Stromal cell of bone marrow (primary cell): ENCODE measurements at regions not wholly inside any gene's neighbourhood (a gene's known extent, or its start where the extent isn't known, plus 50 kb on each side); places are given as distances from the start of the nearest gene placed in this dataset.
"Not testable (repeated sequence)": the region's sequence is repeated elsewhere in the genome, so short reads cannot be mapped to it uniquely, and the experiment has no call there.

Experiments used
- DNase-seq: peaks from one replicate; pipeline ENCODE4 v3.0.0-alpha.2; 2012; ENCODE audit warnings: low read depth

DNA sequence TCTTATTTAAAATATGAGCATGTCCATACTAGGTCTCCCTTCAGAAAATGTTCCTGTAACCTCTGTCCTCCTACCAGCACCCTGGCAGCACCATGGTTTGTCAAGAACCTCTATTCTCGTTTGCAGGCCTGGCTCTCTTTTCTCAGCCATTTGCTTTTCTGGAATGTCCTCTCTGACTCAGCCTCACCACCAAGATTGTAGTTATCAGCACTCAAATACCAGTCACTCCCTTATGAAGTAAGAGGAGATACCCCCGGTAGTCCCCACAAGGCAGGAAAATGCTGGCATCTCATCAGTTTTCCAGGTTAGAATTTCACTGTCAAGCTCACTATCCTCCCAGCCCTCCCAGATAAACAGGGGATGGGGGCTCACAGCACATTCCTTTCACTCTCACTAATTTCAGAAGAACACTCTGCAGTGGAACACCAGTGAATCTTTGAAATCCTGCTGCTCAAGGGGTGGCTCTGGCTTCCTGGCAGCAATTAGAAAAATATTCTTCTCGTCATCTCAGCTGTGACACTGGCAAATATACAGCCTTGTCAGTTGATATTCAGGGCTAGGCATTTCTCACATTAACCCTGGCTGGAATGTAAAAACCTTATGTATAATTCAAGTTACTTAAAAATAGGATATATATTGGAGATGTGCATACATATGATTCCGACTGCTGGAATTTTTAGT is 129.2 kb downstream of the TBX18 start:
- no peak for DNase-seq

DNA sequence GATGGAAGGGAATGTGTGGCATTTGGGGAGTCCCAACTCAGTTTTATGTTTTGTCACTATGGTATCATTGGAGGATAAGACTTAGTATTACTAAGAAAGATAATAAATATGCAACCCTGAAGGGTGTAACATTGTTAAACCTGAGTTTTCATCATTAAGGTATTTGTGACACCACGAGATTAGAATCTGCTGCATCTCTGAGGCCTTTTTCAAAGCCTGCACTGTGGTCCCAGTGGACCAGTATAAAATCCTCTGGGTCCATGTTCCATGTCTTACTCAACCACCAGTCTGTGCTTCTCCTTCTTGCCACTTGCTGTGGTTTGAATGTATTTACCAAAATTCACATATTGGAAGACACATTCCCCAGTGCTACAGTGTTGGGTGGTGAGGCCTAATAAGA is 130.6 kb downstream of the TBX18 start:
- no peak for DNase-seq

DNA sequence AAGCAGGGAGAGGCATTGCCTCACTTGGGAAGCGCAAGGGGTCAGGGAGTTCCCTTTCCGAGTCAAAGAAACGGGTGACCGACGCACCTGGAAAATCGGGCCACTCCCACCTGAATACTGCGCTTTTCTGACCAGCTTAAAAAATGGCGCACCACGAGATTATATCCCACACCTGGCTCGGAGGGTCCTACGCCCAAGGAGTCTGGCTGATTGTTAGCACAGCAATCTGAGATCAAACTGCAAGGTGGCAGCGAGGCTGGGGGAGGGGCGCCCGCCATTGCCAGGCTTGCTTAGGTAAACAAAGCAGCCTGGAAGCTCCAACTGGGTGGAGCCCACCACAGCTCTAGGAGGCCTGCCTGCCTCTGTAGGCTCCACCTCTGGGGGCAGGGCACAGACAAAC is 137.9 kb downstream of the TBX18 start:
- not testable (repeated sequence) for DNase-seq

DNA sequence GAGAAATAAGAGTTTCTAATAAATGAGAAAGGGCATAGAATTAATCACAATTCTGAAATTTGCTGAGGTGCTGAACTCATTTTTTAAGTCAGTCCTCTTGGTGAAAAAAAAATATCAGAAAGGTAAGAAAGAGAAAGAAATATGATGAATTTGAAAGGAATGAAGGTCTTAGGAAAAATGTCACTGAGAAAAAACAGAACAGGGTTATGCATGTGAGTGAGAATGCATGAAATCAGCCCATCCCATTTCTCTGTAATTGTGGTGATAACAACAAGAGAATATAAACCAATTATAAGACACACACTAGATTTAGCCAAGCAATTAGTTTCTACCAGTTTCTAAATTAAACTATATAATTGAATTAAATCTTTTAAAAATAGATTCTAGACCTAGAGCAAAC is 138.9 kb downstream of the TBX18 start:
- DNase-seq: no peak

DNA sequence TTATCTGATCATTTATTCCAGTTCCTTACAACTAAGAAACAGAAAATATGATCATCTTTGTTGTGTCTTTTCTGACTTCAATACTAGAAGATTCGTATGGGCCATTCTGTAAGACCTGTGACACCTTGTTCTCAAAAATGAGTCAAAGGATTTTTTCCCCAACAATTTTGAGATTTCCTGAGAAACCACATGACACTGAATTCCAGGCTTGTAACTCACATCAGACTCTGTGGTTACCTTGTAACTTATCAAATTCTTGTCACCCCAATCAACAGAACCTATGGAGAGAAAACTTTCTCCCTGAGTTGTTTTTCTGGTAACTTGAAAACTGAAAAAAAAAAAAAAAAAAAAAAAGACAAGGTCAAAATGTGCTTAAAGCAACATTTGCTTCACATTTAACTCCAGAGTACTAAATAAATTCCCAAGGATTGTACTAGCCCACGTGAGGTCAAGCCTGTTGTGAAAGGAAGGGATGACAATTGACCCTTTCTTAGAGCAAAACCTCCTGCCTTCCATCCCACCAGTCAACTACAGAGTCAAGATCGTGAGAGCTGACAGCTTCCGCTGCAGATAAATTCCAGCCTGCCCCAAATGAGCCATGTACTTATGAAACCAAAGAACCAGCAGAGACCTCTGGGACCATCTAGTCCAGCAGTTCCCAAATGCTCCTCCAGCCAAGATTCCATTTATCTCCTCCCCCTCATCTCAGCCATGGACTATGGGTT is 140.3 kb downstream of the TBX18 start:
- DNase-seq: peak; percentile 87

GRCh38 chr6:84618836-84619235 is 145.6 kb downstream of the TBX18 start:
- DNase-seq: no peak

DNA sequence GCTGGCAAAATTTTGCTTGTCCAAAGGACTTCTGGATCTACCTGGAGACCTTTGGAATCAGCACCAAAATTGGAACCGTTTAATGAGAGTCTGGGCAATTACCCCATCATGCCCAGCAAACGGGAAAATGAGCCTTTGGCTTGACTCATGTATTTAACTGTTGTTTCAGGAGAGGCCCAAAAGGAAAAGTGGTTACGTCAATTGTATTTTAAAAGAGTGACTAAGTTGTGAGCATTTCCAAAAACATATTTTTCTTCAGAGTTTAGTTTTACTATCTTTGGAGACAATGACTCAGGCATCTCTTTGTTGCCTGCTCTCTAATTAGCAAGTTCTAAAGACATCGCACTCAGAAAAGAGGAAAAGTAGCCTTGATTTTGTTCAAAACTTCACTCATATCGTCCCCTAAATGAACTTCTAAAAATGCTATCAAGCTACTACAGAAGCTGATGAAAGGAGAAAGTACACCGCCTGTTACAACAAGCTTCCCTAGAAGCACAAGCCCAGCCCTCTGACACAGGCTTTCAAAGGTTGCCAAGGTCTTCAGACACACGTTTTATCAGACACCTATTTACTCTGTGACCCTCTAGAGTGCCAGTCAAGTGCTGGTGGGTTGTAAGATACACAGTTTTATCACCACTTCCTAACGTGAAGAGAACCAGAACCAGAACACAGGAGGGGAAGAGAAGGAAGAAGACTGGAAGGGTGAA is 146.2 kb downstream of the TBX18 start:
- DNase-seq: peak; percentile 92

GRCh38 chr6:84615987-84616386 is 148.4 kb downstream of the TBX18 start:
- no peak for DNase-seq

DNA sequence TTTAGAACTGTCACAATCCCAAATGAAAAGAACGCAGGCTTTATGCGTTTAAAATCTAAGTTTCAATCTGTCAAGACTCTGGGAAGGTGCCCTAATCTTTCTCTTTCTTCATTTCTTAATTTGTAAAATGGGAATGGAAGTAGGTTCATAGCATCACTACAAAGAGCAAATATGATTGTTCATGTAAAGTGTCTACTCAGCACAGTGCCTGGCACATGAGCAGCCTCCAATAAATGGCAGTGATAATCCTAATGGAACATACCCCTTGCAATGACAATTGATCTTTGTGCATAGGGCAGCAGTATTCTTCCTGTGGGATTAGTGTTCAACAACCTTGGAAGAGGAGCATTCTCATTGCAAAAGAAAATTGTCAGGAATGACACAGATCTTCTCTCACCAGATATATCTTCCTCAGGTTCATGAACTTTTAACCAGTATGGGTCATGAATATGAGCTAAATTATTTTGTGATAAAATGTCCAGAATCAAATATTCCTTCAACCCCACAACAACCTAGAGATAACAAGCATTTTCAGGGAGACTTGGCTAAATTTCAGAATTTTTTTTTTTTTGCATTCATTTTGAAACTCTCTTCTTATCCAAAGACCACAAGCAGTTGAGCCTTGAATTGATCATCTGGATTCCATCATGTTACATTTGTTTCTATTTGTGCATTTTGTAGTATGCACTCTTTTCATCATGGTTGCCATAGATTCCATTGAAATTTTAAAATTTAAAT is 149.1 kb downstream of the TBX18 start:
- DNase-seq: no peak

- no peak for DNase-seq
Measured at GRCh38 chr6:84606860-84607259, 157.5 kb downstream of the TBX18 start.

- DNase-seq: no peak
Measured at GRCh38 chr6:84605298-84605697, 159.1 kb downstream of the TBX18 start.

DNA sequence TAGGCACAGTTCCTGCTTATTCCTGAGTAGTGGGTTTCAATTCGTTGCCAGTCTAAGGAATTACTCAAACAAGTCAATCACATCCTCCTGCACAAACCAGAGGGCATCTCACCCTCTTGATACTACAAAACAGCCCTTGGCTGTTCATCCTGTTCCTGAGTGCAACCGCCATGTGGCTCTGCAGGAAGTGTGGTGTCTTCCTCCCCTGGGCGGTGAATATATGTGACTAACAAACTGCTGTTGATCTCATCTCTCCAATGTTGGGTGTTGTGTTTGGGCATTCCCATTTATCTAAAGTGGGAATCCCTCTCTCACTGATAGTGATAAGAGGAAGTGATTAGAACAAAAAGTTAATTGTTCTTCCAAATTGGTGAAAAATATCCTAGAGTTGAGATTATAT is 163.0 kb downstream of the TBX18 start:
- DNase-seq: no peak

DNA sequence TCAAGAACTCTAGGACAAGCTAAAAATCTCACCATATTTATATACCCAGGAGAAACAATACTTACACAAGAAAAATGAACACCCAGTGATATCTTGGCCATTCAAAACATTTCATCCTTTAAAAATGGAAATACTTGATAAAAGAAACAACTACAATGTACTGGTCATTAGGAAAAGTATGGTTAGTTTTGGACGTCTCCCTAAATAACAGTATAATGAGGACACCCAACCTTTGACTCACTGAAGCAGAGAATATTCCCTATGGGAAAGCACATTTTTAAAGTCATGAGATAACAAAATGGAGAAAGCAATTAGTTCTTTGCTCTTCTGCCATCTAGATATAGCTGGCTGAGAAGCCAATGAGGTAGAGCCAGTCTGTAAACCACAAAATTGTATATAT is 164.4 kb downstream of the TBX18 start:
- no peak for DNase-seq

- no peak for DNase-seq
Measured at GRCh38 chr6:84597238-84597875, 167.0 kb downstream of the TBX18 start.

GRCh38 chr6:84596488-84596887 is 167.9 kb downstream of the TBX18 start:
- DNase-seq: no peak

DNA sequence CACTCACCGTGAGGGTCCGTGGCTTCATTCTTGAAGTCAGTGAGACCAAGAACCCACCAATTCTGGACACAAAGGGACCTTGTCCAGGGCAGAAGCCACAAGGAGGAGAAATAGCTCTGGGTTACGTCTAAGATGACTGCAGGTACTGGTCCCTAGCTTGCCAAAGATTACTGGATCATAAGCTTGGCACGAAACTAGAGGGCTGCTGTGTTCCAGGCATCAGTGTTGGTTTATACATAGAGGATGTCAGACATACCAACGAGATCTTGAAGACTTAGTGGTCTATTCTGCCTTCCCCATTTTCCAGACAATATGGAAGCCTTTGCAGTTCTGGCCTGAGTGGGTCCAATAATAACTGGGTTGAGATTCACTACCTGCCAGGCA is 175.7 kb downstream of the TBX18 start:
- no peak for DNase-seq

DNA sequence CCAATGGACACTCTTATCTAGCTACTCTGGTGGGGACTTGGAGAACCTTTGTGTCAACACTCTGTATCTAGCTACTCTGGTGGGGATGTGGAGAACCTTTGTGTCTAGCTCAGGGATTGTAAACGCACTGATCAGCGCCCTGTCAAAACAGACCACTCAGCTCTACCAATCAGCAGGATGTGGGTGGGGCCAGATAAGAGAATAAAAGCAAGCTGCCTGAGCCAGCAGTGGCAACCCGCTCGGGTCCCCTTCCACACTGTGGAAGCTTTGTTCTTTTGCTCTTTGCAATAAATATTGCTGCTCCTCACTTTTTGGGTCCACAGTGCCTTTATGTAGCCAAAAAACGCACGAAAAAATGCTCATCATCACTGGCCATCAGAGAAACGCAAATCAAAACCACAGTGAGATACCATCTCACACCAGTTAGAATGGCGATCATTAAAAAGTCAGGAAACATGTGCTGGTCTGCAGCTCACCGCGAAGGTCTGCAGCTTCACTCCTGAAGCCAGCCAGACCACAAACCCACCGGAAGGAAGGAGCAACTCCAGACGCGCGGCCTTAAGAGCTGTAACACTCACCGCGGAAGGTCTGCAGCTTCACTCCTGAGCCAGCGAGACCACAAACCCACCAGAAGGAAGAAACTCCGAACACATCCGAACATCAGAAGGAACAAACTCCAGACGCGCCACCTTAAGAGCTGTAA is 176.3 kb downstream of the TBX18 start:
- not testable (repeated sequence) for DNase-seq

DNA sequence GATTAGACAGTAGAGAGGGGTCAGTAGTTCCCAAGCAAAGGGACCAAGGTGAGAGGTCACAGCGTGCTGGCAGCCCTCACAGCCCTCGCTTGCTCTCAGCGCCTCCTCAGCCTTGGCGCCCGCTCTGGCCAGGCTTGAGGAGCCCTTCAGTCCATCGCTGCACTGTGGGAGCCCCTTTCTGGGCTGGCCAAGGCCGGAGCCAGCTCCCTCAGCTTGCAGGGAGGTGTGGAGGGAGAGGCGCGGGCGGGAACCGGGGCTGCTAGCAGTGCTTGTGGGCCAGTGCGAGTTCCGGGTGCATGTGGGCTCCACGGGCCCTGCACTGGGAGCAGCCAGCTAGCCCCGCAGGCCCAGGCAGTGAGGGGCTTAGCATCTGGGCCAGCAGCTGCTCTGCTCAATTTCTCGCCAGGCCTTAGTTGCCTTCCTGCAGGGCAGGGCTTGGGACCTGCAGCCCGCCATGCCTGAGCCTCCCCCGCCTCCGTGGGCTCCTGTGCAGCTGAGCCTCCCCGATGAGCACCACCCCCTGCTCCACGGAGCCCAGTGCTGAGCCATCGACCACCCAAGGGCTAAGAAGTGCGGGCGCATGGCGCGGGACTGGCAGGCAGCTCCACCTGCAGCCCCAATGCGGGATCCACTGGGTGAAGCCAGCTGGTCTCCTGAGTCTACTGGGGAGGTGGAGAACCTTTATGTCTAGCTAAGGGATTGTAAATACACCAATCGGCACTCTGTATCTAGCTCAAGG is 177.0 kb downstream of the TBX18 start:
- not testable (repeated sequence) for DNase-seq

DNA sequence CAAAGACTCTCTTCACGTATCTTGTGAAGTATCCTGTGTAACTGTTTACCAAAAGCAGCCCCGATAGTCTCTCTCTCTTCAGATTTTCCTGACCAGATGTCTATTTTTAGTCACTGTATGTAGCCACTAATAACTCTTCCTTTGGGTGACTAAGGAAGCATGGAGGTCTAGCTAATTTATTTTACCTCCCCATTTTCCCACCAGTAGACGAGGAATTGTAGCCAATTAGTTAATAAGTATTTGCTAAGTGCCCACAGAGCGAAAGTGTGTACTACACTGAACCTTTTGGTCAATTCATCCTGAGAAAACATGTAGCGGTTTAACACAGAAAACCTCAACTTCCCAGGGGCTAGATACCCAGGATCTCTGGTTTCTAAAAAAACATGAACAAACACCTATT is 180.6 kb downstream of the TBX18 start:
- DNase-seq: no peak

DNA sequence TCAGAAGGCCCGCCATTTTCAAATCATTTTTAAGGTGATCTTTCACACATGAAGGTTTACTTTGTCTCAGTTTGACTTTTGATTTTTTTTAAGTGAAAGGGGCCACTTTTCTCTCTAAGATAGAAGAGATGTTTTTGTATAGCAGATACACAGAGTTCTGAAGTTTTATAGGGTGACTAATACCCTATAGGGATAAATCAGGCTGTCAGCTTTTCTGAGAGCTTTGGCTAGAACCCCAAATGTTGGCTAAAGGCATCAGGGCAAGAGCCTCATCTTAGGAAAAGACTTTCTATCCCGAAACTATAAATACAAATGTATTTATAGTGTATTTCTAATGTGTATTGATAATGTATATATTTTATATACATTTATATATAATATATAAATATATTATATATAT is 181.4 kb downstream of the TBX18 start:
- DNase-seq: no peak
